Sigmoid colon (tissue), 6 donors: ENCODE measurements at regions not wholly inside any gene's neighbourhood (a gene's known extent, or its start where the extent isn't known, plus 50 kb on each side); places are given as distances from the start of the nearest gene placed in this dataset.

Experiments
- DNase-seq: peaks from one replicate; pipeline ENCODE4 v3.0.0-alpha.2; 2019
- H3K27ac ChIP-seq, 4 donors: fragments of 200-600 bp; sonication (generic); one replicate each; pipeline ENCODE4 v1.5.1; 2016 to 2019; ENCODE audit warnings: mild to moderate bottlenecking in 1 of 4
- H3K27me3 ChIP-seq, 3 donors: fragments of 200-600 bp; sonication (generic); one replicate each; pipeline ENCODE4 v1.5.1; 2019; ENCODE audit warnings: mild to moderate bottlenecking in 1 of 3
- H3K36me3 ChIP-seq, 4 donors: fragments of 200-600 bp; sonication (generic); one replicate each; pipeline ENCODE4 v1.5.1; 2016 to 2019
- H3K4me1 ChIP-seq, 4 donors: fragments of 200-600 bp; sonication (generic); one replicate each; pipeline ENCODE4 v1.5.1; 2017 to 2019
- H3K4me3 ChIP-seq, 4 donors: fragments of 200-600 bp; sonication (generic); one replicate each; pipeline ENCODE4 v1.5.1; 2017 to 2019; ENCODE audit warnings: mild to moderate bottlenecking in 2 of 4, moderate library complexity in 1 of 4
- H3K9me3 ChIP-seq, 4 donors: fragments of 200-600 bp in 3 of 4; sonication (generic) in 3 of 4; one replicate each; pipeline versions ENCODE4 v1.5.1 to v1.6.1; 2013 to 2019
- CTCF ChIP-seq, 4 experiments: fragments of 450-650 bp in 3 of 4; fragments of 200-600 bp in 1 of 4; IDR thresholded peaks; one replicate each; pipeline ENCODE4 v1.5.1; 2016 to 2019; ENCODE audit warnings: antibody characterized with exemption in 4 of 4, mild to moderate bottlenecking in 3 of 4, moderate library complexity in 2 of 4
- EP300 ChIP-seq, 4 donors: sonication (generic); formaldehyde crosslinking; IDR thresholded peaks; one replicate each; pipeline ENCODE4 v1.6.1; 2017; ENCODE audit warnings: antibody characterized with exemption in 4 of 4
- POLR2A ChIP-seq, 2 donors: fragments of 450-650 bp; IDR thresholded peaks; one replicate each; pipeline ENCODE4 v1.6.1; 2016; ENCODE audit warnings: antibody characterized with exemption in 2 of 2, mild to moderate bottlenecking in 2 of 2, moderate library complexity in 2 of 2
- POLR2AphosphoS5 ChIP-seq, 4 donors: sonication (generic); formaldehyde crosslinking; IDR thresholded peaks; one replicate each; pipeline ENCODE4 v1.6.1; 2017; ENCODE audit warnings: antibody characterized with exemption in 4 of 4
- WGBS, 2 donors: extraction: QIAGEN DNeasy Blood & Tissue Kit; methylation state at CpG; one replicate each; pipeline ENCODE4 v1.1.7; 2013; 5-methylcytosine and 5-hydroxymethylcytosine counted together
- intact Hi-C: fragments of 100-400 bp; cut with DNase I; formaldehyde crosslinking; loops from one replicate; pipeline ENCODE4 v1.15.1; 2023
- donor health status: healthy with polysubstance abuse.
- donor health status: healthy.

DNA sequence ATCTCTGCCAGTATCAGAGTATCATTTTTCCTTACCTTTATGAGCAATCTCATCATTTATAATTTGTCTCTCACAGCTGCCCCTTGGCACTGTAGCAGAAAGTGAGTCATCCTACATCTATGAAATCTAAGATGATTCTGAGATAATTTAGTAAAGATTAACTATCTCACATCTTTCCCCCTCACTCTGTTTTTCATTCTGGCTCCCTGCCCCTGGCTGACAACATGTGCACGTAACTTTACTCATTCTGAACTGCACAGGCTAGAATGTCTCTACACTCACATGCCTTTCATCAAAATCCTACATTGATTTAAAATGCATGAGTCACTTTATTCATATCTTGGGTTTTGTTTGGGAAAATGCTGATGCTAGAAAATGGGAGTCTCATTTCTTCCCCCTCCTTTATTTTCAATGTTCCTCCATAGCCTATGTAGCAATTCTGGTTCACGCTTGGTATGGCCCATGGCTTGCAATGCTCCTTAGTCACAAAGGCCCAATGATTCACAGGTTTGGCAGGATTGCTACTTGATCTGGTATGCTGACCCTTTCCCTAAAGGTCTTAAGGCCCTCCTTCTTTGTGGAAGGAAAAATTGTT is 838.5 kb downstream of the TUSC7 start:
- H3K27ac ChIP-seq: no peak overlapping the region
- no peaks in the 10 kb centered on the region for H3K9me3 ChIP-seq
- H3K27me3 ChIP-seq: no peaks in the 10 kb centered on the region
- DNase-seq: no peak
- TF ChIP-seq CTCF (IDR thresholded peaks at IDR 0.05): no peak
- TF ChIP-seq POLR2AphosphoS5 (IDR thresholded peaks at IDR 0.05): no peak
- TF ChIP-seq POLR2A (IDR thresholded peaks at IDR 0.05): no peak
- no peak for TF ChIP-seq EP300 (IDR thresholded peaks at IDR 0.05)
- no peak overlapping the region for H3K4me3 ChIP-seq
- intact Hi-C loops: no loop called here
- WGBS, 2 donors: 76 to 86% methylated on average over 2 of the region's 2 CpGs
- H3K4me1 ChIP-seq: peaks cover 0 to 7% (median 4%) of the 10 kb centered on the region in 4 donors
- no peaks in the 10 kb centered on the region for H3K36me3 ChIP-seq

DNA sequence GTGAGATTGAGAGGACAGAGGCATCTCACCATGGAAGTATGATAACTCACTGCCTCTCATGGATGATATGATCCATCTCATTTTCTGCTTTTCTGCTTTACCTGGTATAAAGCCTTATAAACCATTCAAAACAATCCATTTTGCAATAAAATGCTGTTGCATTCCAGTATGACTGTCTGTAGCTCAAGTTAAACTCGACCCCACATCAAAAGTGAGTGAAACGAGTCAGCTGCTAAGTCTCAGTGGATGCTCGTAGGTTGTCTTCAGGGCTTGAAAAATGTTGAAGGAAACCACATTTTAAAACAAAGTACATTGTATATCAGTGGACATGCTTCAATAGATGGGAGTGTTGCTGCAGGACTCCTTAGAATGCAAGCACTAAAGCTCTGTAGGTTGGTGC is 839.0 kb downstream of the TUSC7 start:
- no peaks in the 10 kb centered on the region for H3K36me3 ChIP-seq
- no peaks in the 10 kb centered on the region for H3K9me3 ChIP-seq
- intact Hi-C loops: no loop called here
- no peak overlapping the region for H3K27ac ChIP-seq
- no peak for DNase-seq
- no peaks in the 10 kb centered on the region for H3K27me3 ChIP-seq
- 79 to 81% methylated on average over 3 of the region's 3 CpGs for WGBS, 2 donors
- no peak overlapping the region for H3K4me3 ChIP-seq
- TF ChIP-seq EP300 (IDR thresholded peaks at IDR 0.05) (no peak), CTCF (IDR thresholded peaks at IDR 0.05) (no peak), POLR2A (IDR thresholded peaks at IDR 0.05) (no peak), POLR2AphosphoS5 (IDR thresholded peaks at IDR 0.05) (no peak)
- H3K4me1 ChIP-seq: peaks cover 0 to 7% (median 4%) of the 10 kb centered on the region in 4 donors

DNA sequence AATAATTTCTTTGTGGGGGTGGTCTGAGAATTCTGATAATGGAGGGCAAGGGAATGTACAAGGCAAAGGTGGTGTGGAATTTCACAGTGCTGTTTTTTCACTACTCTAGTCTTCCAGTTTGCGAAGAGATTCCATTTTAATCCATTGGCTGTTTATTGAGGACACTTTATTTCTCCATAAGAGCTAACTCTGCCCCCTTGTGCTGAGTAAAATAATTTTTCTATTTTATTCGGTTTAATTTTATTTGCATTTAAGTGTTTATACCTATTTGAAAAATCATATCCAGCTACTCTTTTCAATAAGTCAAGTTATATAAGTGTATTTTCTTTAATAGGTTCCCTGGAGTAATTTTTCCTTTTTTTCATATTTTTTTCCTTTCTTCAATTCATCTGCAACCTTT is 840.1 kb downstream of the TUSC7 start:
- no peak overlapping the region for H3K27ac ChIP-seq
- H3K27me3 ChIP-seq: no peaks in the 10 kb centered on the region
- no peaks in the 10 kb centered on the region for H3K9me3 ChIP-seq
- H3K36me3 ChIP-seq: no peaks in the 10 kb centered on the region
- 63 to 80% methylated on average over 2 of the region's 2 CpGs for WGBS, 2 donors
- DNase-seq: no peak
- H3K4me3 ChIP-seq: no peak overlapping the region
- TF ChIP-seq POLR2AphosphoS5 (IDR thresholded peaks at IDR 0.05): no peak
- TF ChIP-seq CTCF (IDR thresholded peaks at IDR 0.05): no peak
- TF ChIP-seq EP300 (IDR thresholded peaks at IDR 0.05): no peak
- no peak for TF ChIP-seq POLR2A (IDR thresholded peaks at IDR 0.05)
- H3K4me1 ChIP-seq: peaks cover 0 to 7% (median 4%) of the 10 kb centered on the region in 4 donors
- intact Hi-C loops: no loop called here

DNA sequence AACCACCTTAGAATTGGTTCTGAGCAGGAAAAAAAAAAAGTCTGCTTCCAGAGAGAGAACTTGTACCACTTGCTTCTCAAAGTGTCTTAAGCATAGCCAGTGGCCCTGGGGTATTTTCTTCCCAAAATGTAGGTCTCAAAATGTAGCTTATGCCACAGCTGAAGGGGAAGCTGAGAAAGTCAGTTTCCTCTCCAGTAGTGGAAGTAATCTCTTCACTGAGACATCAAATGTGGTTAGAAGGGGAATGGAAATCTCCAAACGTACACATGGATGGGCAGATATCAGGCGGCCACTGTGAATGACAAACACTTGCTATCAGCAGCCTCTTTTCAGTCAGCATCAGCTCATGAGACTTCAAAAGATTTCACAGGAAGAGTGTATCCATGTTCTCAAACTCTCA is 841.2 kb downstream of the TUSC7 start:
- intact Hi-C loops: no loop called here
- TF ChIP-seq POLR2AphosphoS5 (IDR thresholded peaks at IDR 0.05) (no peak), CTCF (IDR thresholded peaks at IDR 0.05) (no peak), EP300 (IDR thresholded peaks at IDR 0.05) (no peak), POLR2A (IDR thresholded peaks at IDR 0.05) (no peak)

GRCh38 chr3:117553461-117553860 is 843.9 kb downstream of the TUSC7 start:
- Histone ChIP-seq H3K27ac (no peak overlapping the region), H3K27me3 (no peaks in the 10 kb centered on the region), H3K9me3 (no peaks in the 10 kb centered on the region), H3K4me1 (peaks cover 0 to under 1% (median under 1%) of the 10 kb centered on the region in 4 donors), H3K36me3 (no peaks in the 10 kb centered on the region), H3K4me3 (no peak overlapping the region)
- DNase-seq: no peak
- no peak for TF ChIP-seq POLR2AphosphoS5 (IDR thresholded peaks at IDR 0.05)
- no peak for TF ChIP-seq CTCF (IDR thresholded peaks at IDR 0.05)
- TF ChIP-seq POLR2A (IDR thresholded peaks at IDR 0.05): no peak
- no peak for TF ChIP-seq EP300 (IDR thresholded peaks at IDR 0.05)
- intact Hi-C loops: no loop called here
- 42 to 62% methylated on average over 2 of the region's 2 CpGs for WGBS, 2 donors

More for the DNA sequence above, 841.2 kb downstream of the TUSC7 start:
- H3K9me3 ChIP-seq: no peaks in the 10 kb centered on the region
- no peaks in the 10 kb centered on the region for H3K36me3 ChIP-seq
- 86 to 88% methylated on average over 2 of the region's 2 CpGs for WGBS, 2 donors
- H3K4me3 ChIP-seq: no peak overlapping the region
- H3K27ac ChIP-seq: no peak overlapping the region
- H3K27me3 ChIP-seq: no peaks in the 10 kb centered on the region
- peaks cover 0 to 7% (median 4%) of the 10 kb centered on the region in 4 donors for H3K4me1 ChIP-seq
- DNase-seq: no peak
